ENCODE measurements at regions not wholly inside any gene's neighbourhood (a gene's known extent, or its start where the extent isn't known, plus 50 kb on each side); places are given as distances from the start of the nearest gene placed in this dataset.
"Not testable (repeated sequence)": the region's sequence is repeated elsewhere in the genome, so short reads cannot be mapped to it uniquely, and the experiment has no call there.

DNA sequence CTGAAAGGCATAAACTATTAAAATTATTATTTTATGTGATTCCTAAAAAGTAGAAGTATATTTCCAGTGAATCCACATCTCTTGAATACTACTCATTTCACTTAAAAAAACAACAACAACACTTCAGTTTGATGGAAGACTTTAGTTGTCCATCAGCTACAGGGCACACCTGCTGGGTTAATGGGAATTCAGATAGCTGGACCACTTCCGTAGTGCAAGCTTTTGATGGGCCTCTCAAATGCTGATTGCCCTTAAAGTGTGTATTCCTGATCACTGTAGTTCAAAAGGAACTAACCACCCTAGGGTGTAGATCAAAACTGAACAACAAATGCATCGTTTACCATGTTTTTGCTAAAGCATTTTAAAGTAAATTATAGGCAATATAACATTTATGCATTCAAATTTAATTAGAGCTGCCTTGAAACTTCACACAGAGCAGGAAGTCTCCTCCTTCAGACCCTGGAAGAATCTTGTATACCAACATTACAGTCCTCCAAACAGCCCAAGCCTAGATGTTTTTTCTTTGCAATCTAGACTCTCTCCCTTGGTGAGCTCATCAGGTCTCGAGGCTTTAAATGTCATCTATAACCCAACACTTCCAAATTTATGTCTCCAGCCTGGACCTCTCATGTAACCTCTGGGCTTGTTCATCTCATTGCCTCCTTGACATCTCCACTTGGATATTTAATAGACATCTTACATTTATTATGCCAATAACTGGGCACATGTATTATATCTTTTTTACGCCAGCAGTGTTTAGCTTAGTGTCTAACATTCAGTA lies 510.1 kb upstream of the SLC39A10 start:
- no peak for DNase-seq

DNA sequence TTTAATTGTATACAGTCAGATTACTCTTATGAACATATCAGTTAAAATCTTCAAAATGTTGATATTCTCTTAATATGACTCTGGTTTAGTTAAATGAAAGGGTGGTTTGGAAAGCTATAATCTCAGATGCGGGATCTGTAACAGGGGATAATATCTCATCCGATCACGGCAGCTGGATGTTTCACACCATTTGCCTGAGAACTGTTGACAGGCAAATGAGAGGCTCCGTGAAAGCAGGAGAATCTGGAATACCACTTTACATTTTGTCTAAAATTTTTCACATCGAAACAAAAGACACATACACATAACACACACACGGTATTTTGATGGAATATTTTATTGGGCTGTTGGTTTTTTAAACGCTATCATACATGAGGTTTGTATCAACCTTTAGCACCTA lies 518.6 kb upstream of the SLC39A10 start:
- no peak for DNase-seq

DNA sequence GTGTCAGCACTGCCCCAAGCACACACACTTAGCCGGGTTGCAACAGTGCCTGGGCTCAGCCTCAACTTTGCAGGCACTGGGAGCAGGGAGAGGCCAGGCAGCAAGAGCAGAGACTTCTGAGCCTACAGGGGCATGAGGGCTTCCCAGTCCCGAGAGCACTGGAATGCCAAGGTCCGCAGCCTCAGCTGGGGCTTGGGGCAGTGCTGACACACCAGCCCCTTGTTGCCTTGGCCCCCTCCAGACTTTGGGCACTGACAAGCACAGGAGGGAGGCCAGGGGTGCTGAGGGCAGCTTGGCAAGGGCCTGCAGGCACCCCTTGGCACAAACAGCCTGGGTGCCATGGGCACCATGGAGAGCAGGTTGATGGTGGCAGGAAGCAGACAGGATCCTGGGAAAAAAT lies 531.1 kb upstream of the SLC39A10 start:
- not testable (repeated sequence) for DNase-seq

DNA sequence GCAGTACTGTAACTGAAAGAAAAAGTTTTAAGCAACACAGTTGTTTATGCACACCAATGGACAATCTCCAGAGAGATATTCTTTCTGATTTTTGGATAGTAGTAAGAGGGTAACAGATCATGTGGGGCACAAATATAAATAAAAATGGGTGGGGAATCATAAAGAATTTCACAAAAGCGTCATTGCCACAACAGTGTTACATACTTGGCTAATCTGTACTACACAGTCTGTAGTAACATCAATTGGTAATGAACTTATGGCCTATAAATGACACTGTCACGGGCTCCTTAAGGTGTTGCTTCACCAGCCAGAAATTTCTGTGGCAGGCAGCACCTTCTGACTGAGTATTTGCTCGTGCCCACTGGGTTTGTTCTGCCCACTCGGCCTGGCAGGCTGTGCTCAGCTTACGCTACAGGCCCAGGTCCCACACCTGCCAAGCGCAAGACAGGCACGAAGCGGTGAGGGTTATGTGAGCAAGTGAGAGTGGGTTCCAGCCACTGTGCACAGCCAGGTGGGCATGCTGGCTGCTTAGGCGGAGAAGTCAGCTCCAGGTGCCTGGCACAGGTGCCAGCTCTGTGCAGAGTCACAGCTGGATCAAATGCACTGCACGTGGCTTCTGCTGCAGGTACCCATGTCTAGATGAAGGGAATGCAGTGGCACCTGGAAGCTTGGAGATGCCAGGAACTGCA lies 532.5 kb upstream of the SLC39A10 start:
- DNase-seq, result no peak

DNA sequence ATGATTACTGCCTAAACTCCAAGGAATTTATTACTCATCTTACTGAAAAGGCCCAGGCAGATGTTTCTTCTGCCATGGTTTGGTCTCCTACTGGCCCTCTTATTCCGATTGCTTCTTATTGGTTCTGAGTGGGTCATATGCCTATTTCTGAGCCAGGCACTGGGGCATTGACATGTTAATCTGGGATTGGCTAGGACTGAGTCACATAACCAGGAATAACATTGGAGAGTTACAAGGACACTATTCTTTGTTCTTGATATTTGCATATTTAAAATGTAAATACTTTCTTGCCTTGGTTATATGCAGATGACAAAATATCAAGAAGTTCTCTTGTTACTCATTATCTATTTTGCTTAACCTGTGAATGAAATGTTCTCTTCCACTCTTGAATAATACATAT lies 534.4 kb upstream of the SLC39A10 start:
- DNase-seq, result no peak

DNA sequence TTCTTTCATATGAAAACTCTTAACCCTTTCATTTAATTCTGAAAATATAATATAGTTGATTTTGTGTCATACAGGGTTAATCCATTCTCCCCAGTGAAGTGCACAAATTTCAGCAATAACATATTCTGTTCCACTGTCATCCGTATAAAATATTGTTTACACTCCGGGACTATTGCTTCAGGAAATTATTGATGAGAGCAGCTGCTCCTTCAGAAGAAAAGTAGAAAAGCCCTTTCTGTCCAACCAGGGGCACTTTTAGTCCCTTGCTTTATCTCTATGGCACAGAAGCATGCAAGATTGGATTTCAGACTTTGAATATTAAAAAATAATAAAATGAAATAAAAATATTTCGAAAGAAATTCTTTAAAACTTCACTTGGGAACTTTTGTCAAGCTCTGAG lies 535.7 kb upstream of the SLC39A10 start:
- no peak for DNase-seq

DNA sequence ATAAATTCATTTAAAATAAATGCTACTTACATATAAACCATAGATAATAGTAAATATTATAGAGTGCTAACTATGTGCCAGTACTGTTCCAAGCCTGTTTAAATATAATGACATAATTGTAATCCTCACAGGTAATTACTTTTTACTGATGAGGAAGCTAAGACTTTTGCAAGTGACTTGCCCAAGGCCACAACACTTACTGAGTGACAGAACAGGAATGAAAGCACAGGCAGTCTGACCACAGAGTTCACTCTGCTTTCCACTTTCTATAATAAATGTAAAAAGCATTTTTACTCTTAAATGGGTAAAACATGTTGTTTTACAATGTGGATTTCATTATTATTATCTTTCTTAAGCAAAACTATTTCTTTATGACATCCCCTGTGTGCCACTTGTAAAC lies 537.8 kb upstream of the SLC39A10 start:
- DNase-seq, result no peak

DNA sequence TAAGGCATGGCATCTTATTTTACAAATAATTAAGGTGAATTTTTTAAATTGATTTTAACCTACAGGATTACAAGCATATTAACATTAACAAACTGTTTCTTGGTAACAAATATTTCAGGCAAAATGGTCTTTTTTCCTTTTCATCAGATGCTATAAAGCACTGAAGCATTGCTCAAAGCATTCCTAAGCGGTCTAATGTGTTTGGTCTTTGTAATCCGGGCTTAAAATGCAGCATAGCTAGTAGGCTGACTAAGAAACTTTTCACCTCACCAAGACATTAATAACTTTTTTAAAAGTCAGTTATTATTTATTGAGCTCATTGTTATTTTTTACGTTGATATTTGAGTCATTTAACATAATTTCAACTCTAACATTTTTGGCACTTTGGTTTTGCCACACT lies 538.8 kb upstream of the SLC39A10 start:
- no peak for DNase-seq

DNA sequence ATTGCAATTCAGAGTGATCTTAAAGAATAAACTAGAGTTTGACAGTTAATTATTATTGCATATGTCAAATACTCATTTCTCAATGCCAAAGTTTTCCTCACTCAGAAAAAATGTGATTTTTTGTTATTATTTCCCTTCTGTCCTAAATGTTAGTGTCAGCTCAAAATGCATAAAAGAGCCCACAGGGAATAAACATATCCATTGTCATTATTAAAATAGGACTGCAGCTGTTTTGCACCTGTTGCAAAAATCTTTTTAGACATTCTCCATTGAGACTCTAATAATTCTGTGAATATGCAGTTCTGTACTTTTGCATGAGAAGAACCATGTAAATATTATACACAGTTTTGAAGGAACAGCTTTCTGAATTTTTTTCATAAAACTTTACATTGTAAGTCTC lies 540.0 kb upstream of the SLC39A10 start:
- no peak for DNase-seq

DNA sequence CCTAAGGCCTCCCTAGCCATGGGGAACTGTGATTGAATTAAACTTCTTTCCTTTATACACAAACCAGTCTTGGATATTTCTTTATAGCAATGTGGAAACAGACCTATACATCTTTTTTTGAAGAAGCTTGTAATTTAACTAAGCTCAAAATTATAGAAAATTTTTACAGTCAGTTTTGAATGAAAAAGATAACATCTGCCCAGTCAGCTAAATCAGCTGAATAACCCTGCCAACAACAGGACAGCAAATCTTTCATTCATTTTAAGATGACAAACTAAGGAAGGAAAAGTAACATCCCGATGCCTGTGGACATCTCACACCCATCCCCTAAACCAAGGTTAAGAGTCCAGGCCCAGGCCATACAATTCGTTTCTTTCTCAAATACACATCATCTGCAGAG lies 541.3 kb upstream of the SLC39A10 start:
- DNase-seq, result no peak

DNA sequence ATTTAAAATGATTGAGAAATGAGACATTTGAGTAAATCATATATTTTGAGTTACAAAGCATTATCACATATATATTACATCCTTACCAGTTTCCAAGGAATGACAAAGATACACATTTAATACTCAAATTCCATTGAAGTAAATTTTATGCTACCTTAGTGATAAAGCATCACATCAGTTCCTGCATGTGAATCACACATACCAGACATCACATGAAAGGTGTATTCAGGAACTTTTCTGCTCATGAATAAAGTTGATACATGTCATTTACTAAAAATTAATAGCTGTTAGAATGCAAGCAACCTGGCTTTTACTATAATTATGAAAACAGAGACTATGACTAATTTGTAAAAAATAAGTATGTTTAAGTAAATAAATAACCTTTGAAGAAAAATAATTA lies 548.8 kb upstream of the SLC39A10 start:
- no peak for DNase-seq

DNA sequence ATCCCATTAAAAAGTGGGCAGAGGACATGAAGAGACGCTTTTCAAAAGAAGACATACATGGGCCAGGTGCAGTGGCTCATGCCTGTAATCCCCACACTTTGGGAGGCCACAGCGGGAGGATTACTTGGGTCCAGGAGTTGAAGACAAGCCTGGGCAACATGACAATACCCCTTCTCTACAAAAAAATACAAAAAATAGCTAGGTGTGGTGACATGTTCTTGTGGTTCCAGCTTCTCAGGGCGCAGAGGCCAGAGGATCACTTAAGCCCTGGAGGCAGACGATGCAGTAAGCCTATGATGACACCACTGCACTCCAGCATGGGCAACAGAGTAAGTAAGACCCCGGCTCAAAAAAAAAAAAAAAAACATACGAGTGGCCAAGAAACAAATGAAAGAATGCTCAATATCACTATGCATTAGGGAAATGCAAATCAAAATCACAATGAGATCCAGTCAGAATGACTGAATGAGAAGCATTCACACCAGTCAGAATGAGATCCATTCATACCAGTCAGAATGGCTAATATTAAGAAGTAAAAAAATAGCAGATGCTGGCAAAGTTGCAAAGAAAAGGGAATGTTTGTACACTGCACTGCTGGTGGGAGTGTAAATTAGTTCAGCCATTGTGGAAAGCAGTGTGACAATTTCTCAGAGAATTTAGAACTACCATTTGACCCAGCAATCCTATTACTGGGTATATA lies 550.2 kb upstream of the SLC39A10 start:
- DNase-seq, result peak in 1 of 2 experiments; percentile 21

DNA sequence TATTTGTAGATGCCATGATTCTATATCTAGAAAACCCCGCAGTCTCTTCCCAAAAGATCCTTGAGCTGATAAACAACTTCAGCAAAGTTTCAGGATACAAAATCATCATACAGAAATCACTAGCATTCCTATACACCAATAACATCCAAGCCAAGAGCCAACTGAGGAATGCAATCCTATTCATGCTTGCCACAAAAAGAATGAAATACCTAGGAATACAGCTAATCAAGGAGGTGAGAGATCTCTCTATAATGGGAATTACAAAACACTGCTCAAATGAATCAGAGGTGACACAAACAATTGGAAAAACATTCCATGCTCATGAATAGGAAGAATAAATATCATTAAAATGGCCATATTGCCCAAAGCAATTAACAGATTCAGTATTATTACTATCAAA lies 551.4 kb upstream of the SLC39A10 start:
- DNase-seq, result no peak

DNA sequence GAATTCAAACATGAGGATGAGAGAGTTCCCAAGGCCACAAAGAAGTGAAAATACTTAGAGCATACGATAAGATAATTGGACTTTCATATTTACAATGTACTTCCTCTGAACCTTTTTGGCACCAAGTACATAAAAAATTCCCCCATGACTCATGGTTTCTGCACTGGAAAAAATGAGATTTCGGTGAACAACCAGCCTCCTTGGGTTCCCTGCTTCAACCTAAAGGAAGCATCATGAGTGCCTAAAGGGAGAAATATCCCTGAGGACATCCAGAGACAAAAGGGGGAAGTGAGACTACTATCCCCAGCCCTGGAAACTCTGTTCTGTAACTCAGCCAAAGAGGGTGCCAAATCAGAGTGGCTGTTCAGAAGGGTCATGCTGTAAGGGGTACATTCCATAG lies 562.7 kb upstream of the SLC39A10 start:
- DNase-seq, result peak in 1 of 2 experiments; percentile 48

DNA sequence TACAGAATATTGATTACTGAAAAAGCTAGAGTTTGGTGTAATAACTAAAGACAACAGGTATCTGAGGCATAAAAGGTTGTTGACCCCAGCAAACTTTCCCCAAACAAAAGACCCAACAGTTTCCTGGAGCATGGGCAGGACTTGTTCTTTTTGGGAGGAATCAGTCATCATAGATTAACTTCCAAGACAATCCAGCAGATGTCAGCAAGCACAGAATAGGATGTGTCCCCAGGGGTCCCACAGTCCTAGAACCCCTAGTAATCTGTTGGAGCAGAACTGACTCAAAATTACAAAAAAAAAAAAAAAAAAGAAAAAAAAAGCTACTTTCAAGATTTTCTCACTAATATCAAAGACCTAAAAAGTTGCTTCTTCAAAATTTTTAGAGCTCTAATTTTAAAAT lies 564.7 kb upstream of the SLC39A10 start:
- no peak for DNase-seq

DNA sequence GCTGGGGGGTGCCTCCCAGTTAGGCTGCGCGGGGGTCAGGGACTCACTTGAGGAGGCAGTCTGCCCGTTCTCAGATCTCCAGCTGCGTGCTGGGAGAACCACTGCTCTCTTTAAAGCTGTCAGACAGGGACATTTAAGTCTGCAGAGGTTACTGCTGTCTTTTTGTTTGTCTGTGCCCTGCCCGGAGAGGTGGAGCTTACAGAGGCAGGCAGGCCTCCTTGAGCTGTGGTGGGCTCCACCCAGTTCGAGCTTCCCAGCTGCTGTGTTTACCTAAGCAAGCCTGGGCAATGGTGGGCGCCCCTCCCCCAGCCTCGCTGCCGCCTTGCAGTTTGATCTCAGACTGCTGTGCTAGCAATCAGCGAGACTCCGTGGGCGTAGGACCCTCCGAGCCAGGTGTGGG lies 584.2 kb upstream of the SLC39A10 start:
- DNase-seq, result not testable (repeated sequence)

DNA sequence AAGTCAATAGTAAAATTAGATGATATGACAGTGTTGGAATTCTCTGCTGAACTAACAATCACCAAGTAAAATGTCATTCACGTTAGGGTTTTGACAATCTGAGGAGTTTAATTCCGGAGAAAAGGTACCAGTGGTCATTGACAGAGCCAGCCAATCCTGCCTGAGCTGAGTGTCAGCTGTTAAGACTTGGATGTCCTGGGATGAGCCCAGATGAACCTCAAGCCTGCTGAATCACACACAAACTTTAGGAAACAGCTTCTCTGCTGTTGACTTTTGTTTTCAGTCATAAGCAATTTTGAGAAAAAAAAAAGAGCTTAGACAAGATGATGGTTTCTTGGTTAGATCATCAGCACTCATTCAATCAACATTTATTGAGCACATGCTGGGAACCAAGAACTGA lies 600.0 kb upstream of the SLC39A10 start:
- no peak for DNase-seq

DNA sequence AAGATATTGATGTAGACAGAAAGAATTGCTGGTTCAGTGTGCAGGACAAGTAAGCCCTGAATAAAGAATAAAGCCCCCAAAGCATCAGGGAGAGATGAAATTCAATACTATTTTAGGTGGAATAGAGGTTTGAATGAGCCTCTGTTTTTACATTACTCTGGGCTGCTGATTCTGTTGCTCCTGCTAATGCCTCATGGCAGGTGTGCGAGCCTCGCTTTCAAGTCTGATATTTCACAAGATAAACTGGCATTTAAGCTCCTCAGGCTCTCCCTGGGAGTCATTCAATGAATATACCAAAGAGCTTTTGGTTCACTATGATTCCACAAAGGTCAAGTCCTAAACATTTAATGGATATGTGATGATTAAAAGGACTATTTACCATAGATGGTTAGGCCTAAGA lies 601.0 kb upstream of the SLC39A10 start:
- DNase-seq, result no peak

DNA sequence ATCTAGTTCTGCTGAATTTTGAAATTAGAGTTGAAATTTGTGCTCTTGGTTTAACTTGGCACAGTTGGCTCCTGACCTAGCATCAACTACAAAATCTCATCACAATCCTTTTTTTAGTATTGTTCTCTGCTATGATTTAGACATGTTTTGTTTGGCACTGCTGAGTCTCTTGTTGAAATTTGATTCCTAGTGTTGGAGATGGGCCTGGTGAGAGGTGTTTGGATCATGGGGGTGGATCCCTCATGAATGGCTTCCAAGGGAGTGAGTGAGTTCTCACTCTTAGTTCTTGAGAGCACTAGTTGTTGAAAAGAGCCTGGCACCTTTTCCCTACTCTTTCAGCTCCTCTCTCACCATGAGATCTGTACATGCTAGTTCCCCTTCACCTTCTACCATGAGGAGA lies 605.6 kb upstream of the SLC39A10 start:
- DNase-seq, result peak; percentile 14 to 22

DNA sequence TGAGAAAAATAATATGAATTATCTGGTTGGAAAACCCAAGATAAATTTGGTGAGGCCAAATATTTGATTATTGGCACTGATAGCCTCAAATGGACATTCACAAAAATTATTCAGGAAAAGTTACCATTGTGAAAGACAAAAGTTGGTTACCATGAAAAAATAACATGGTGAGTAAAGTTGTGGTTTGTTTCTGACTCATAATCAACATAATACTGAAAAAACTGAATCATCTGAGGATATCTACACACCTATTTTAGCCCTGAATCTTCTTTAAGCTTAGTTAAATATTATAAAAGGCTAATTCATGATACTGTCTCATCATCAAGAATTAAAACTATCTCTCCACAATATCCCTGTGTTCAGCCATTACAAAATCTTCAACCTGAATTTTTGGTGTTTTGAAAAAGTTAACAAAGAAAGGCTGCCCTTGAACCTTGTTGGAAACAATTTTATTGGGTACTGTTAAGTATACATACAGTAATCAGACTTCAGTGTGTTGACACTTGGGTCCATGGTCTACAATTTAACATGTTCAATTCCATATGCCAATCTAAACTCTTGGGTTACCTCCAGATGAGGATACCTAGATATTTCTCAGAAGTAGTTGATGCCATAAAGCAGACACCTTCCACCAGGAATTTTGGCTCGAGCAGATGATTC lies 607.5 kb upstream of the SLC39A10 start:
- no peak for DNase-seq

DNA sequence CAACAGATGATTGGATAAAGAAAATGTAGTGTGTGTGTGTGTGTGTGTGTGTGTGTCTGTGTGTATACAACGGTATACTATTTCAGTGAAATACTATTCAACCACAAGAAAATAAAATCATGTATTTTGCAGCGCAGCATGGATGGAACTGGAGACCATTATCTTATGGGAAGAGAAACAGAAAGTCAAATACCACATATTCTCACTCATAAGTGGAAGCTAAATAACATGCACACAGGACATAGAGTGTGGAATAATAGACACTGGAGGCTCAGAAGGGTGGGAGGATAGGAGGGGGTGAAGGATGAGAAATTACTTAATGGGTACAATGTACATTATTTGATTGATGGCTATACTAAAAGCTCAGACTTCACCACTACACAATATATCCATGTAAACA lies 609.1 kb upstream of the SLC39A10 start:
- no peak for DNase-seq

DNA sequence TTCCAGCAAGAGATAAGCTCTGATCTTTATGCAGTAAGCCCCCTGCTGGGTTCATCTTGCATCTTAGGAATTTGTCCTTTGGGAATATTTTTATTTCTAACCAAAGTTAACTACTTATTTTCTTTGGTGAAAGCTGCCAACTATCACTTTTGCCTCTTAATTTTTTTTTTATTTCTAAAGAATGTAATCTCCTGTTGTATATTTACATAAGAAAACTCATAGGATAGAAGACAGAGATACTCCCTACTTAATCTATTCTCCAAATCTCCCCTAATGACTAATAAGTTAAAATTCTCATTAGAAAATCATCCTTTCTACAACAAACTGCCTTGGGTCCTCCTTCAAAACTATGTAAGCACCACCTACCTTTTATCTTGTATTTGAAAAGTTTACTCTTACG lies 612.2 kb upstream of the SLC39A10 start:
- no peak for DNase-seq

DNA sequence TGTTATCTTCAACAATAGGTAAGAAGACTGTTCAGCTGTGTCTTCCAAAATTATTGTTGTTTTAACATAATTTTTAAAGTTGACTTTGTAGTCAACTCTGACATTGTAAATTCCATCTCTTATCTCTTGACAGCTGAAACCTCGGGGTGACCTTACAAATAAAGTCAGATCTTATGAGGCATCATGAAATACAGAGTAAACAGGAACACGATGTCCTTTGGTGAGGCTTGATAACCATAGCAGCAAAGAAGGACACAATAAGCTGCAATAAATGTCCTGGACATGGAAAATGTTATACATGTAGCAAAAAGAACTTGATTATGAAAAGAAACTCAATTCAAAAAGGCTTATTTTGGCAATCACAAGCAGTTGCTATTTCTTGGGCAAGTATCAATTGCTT lies 618.9 kb upstream of the SLC39A10 start:
- DNase-seq, result no peak

DNA sequence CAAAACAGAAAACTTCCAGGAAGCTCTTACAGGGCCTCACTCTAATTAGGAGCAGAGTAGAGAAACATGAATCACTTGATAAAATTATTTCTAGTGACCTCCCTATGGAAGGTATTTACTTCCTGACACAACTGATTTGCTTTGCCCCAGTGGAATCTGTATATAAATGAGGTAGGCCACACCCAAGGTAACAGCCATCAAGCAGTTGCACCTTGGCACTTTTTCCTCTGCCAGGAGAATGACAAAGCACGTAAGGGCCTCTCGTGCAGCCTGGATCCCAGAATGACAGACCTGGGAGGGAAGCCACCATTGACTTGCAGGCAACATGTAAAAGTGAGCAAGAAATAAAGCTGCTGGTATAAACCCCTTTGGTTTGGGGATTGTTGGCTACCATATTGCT lies 620.0 kb upstream of the SLC39A10 start:
- no peak for DNase-seq
